HG03571 (cell line): ENCODE measurements at regions not wholly inside any gene's neighbourhood (a gene's known extent, or its start where the extent isn't known, plus 50 kb on each side); places are given as distances from the start of the nearest gene placed in this dataset.
"Not testable (repeated sequence)": the region's sequence is repeated elsewhere in the genome, so short reads cannot be mapped to it uniquely, and the experiment has no call there.

Source experiments
- ATAC-seq: cut with Tn5 transposase; IDR thresholded peaks from one replicate; pipeline ENCODE4 v1.9.1; 2021; ENCODE audit not compliant: unreplicated experiment

- ATAC-seq = no peak
Observed at GRCh38 chr6:12506159-12506558, 210.4 kb upstream of the PHACTR1 start.

- ATAC-seq = no peak
Observed at GRCh38 chr6:12507636-12508035, 208.9 kb upstream of the PHACTR1 start.

- ATAC-seq = no peak
Observed at GRCh38 chr6:12508553-12508952, 208.0 kb upstream of the PHACTR1 start.

GRCh38 chr6:12509060-12509459 lies 207.5 kb upstream of the PHACTR1 start:
- no peak for ATAC-seq

GRCh38 chr6:12516070-12516469 lies 200.5 kb upstream of the PHACTR1 start:
- ATAC-seq = no peak

DNA sequence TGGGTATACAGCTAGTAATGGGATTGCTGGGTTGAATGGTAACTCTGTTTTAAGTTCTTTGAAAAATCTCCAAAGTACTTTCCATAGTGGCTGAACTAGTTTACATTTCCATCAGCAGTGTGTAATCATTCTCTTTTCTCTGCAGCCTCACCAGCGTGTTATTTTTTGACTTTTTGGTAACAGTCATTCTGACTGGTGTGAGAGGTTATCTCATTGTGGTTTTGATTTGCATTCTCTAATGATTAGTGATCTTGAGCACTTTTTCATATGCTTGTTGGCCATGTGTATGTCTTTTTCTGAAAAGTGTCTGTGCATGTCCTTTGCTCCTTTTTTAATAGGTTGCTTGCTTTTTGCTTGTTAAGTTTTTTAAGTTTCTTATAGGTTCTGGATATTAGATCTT lies 194.2 kb upstream of the PHACTR1 start:
- ATAC-seq = no peak

DNA sequence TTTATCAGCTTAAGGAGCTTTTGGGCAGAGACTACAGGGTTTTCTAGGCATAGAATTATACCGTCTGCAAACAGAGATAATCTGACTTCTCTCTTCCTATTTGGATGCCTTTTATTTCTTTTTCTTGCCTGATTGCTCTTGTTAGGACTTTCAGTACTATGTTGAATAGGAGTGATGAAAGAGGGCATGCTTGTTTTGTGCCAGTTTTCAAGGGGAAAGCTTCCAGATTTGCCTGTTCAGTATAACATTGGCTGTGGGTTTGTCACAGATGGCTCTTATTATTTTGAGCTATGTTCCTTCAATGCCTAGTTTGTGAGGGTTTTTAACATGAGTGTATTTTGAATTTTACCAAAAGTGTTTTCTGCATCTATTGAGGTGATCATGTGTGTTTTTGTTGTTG lies 192.8 kb upstream of the PHACTR1 start:
- ATAC-seq = no peak

DNA sequence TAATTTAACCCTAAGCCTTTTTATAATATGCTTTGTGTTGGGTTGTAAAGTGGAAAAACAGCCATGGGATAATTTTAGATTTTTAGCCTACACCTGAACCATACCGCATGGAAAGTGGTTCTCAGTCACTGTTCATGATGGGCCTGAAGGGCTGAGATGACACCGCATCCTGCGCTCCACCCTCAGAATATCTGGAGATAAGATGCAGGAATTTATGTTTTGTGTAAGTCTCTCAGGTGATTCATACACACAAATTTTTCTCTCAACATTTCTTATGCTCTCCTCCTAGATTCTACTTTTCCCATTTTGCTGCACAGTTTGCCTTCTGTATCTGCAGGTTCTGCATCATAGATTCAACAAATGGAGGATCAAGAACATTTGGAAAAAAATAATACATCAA lies 191.3 kb upstream of the PHACTR1 start:
- ATAC-seq = no peak

GRCh38 chr6:12527339-12527738 lies 189.2 kb upstream of the PHACTR1 start:
- no peak for ATAC-seq

DNA sequence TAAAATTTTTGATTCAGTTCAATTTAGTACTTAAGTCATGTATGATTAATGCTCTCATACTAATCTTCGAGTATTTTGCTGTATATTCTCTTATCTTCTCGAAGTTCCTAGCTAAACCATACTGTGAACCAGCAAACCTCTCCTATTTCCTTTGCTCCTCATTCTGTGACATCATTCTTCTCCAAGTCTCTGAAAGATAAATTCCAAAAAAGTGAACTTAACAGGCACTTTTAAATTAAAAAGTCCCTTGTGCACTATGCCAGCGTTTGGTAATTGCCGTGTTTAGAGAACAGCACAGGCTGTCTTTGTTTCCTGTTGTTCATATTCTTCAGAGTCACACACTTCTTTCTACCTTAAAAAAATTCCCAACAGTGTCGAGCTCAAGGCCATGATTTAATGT lies 188.4 kb upstream of the PHACTR1 start:
- ATAC-seq = no peak

- ATAC-seq = no peak
Observed at GRCh38 chr6:12528581-12529363, 187.8 kb upstream of the PHACTR1 start.

- no peak for ATAC-seq
Observed at GRCh38 chr6:12529364-12530019, 187.1 kb upstream of the PHACTR1 start.

- ATAC-seq = no peak
Observed at GRCh38 chr6:12530345-12530744, 186.2 kb upstream of the PHACTR1 start.

GRCh38 chr6:12533586-12533985 lies 183.0 kb upstream of the PHACTR1 start:
- ATAC-seq = no peak

- ATAC-seq = no peak
Observed at GRCh38 chr6:12534069-12534853, 182.3 kb upstream of the PHACTR1 start.

DNA sequence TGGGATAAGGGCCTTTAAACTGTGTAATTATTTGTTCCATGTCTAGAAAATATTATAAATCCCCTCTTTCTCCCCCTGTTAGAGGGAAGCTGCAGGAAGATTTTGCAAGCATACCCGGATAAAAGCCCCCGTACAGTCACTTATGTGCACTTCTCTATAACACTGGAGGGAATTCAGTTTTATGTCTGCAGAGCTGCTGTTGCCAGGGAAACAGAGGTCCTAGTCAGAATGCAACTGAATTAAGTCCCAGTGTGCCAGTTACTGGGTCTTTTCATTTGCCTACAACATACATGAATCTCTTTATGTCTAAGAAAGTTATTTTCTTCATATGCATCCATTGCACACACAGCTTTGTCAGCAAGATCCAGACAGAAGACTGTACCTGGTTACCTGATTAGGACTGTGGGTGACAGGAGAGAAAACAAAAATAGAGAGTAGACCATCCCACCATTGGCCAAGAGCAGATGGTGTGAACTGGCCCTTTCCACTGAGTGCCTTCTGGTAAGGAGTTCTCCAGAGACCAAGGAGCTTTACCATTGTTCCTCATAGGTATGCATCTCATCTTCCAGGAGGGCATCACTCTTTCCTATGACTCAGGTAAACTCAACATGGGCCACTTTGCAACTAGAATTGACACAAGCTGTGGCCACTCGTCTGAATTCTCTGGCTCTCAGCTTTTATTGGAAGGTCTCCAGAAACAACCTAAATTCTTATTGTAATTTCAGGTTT lies 180.8 kb upstream of the PHACTR1 start:
- ATAC-seq = no peak

GRCh38 chr6:12536416-12536815 lies 180.2 kb upstream of the PHACTR1 start:
- ATAC-seq = no peak

- no peak for ATAC-seq
Observed at GRCh38 chr6:12537389-12537788, 179.2 kb upstream of the PHACTR1 start.

DNA sequence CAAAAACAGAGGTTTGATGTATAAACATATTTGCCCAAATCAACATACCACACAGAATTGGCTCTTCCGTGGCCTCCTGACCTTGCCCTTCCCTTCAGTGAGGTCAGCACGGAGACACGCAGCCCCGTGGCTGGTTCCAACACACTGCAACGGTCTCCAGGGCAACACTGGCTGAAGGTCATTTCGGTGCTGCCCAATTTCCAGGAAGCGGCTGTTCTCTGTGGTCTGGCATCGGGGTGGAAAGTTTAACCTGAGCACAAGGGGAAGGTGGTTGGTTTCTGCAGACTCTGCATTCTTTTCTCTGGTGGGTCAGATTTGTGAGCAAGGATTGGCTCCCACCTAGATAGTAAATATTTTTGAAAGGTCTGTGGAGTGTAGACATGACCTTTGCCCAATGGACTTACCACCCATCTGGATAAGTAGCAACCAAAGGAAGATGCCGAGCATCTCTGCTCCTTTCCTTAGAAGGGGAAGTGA lies 177.6 kb upstream of the PHACTR1 start:
- ATAC-seq = no peak

DNA sequence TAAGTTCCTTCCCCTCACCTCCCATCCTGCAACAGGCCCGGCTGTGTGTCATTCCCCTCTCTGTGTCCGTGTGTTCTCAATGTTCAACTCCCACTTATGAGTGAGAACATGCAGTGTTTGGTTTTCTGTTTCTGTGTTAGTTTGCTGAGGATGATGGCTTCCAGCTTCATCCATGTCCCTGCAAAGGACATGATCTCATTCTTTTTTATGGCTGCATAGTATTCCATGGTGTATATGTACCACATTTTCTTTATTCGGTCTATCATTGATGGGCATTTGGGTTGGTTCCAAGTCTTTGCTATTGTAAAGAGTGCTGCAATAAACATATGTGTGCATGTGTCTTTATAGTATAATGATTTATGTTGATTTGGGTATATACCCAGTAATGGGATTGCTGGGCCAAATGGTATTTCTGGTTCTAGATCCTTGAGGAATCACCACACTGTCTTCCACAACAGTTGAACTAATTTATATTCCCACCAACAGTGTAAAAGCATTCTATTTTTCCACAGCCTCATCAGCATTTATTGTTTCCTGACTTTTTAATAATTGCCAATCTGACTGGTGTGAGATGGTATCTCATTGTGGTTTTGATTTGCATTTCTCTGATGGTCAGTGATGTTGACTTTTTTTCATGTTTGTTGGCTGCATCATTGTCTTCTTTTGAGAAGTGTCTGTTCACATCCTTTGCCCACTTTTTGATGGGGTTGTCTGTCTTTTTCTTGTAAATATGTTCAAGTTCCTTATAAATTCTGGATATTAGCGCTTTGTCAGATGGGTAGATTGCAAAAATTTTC lies 174.1 kb upstream of the PHACTR1 start:
- not testable (repeated sequence) for ATAC-seq
